DND-41 (cell line): ENCODE measurements at regions not wholly inside any gene's neighbourhood (a gene's known extent, or its start where the extent isn't known, plus 50 kb on each side); places are given as distances from the start of the nearest gene placed in this dataset.
"Not testable (repeated sequence)": the region's sequence is repeated elsewhere in the genome, so short reads cannot be mapped to it uniquely, and the experiment has no call there.

Experiments
- EZH2 ChIP-seq: IDR thresholded peaks from 3 replicates; pipeline ENCODE4 v1.6.1; 2012; ENCODE audit warnings: borderline replicate concordance, low read depth, mild to moderate bottlenecking, moderate library complexity, low read length, inconsistent platforms; ENCODE audit not compliant: severe bottlenecking
- TF ChIP-seq, protein P1 (sequence below): IDR thresholded peaks from 2 replicates; pipeline ENCODE4 v1.5.1; 2012; ENCODE audit warnings: borderline replicate concordance, low read length, moderate library complexity, mild to moderate bottlenecking; ENCODE audit not compliant: poor library complexity, severe bottlenecking; ENCODE audit errors: extremely low read depth

DNA sequence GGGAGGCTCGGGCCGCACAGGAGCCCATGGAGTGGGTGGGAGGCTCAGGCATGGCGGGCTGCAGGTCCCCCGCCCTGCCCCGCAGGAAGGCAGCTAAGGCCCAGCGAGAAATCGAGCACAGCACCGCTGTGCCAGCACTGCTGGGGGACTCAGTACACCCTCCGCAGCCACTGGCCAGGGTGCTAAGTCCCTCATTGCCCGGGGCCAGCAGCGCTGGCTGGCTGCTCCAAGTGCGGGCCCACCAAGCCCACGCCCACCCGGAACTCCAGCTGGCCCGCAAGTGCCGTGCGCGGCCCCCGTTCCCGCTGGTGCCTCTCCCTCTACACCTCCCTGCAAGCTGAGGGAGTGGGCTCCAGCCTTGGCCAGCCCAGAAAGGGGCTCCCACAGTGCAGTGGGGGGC is 239.7 kb downstream of the YTHDC2 start:
- TF ChIP-seq, protein P1, sequence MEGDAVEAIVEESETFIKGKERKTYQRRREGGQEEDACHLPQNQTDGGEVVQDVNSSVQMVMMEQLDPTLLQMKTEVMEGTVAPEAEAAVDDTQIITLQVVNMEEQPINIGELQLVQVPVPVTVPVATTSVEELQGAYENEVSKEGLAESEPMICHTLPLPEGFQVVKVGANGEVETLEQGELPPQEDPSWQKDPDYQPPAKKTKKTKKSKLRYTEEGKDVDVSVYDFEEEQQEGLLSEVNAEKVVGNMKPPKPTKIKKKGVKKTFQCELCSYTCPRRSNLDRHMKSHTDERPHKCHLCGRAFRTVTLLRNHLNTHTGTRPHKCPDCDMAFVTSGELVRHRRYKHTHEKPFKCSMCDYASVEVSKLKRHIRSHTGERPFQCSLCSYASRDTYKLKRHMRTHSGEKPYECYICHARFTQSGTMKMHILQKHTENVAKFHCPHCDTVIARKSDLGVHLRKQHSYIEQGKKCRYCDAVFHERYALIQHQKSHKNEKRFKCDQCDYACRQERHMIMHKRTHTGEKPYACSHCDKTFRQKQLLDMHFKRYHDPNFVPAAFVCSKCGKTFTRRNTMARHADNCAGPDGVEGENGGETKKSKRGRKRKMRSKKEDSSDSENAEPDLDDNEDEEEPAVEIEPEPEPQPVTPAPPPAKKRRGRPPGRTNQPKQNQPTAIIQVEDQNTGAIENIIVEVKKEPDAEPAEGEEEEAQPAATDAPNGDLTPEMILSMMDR, result not testable (repeated sequence)
- not testable (repeated sequence) for TF ChIP-seq EZH2
